ENCODE measurements at regions not wholly inside any gene's neighbourhood (a gene's known extent, or its start where the extent isn't known, plus 50 kb on each side); places are given as distances from the start of the nearest gene placed in this dataset.

DNA sequence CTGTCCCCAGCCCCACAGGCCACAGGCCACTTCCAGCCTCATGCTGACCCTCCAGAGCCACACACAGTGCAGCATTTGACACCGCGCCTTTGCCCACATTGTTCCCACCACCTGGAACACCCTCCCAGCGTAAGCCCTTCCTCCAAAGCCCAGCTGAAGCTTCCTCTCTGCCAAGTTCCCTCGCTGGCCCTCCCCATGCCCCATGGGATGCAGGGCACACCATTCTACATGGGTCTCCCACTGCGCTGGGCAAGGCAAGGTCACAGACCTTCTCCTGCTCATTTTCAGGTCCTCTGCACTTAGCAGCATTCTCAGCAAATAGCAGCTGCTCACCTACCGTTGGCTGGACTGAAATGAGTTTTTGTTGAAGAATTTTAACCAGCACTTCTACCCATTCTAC is 455.5 kb downstream of the EIPR1 start:
- DNase-seq (ENCODE audit: unreplicated experiment), result no peak
- TF ChIP-seq, protein P1, sequence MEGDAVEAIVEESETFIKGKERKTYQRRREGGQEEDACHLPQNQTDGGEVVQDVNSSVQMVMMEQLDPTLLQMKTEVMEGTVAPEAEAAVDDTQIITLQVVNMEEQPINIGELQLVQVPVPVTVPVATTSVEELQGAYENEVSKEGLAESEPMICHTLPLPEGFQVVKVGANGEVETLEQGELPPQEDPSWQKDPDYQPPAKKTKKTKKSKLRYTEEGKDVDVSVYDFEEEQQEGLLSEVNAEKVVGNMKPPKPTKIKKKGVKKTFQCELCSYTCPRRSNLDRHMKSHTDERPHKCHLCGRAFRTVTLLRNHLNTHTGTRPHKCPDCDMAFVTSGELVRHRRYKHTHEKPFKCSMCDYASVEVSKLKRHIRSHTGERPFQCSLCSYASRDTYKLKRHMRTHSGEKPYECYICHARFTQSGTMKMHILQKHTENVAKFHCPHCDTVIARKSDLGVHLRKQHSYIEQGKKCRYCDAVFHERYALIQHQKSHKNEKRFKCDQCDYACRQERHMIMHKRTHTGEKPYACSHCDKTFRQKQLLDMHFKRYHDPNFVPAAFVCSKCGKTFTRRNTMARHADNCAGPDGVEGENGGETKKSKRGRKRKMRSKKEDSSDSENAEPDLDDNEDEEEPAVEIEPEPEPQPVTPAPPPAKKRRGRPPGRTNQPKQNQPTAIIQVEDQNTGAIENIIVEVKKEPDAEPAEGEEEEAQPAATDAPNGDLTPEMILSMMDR (IDR thresholded peaks at IDR 0.05; ENCODE audit: unreplicated experiment), result no peak
- ChIA-PET POLR2A (no interaction called here), CTCF (interaction anchor here (0.6 to 0.8 kb wide), 3 partner anchors 218 to 1168 kb away, joined by 3 to 4 read pairs (median 4); no protein-coding TSS in a partner anchor)
- no peaks in the 10 kb centered on the region for H3K36me3 Mint-ChIP-seq (ENCODE audit: insufficient read depth, unreplicated experiment)
- no peak overlapping the region for H3K27ac Mint-ChIP-seq (ENCODE audit: low read depth, unreplicated experiment)
- H3K9me3 Mint-ChIP-seq (ENCODE audit: unreplicated experiment), result no peaks in the 10 kb centered on the region
- H3K4me1 Mint-ChIP-seq (ENCODE audit: insufficient read depth, unreplicated experiment), result no peaks in the 10 kb centered on the region
- H3K4me3 Mint-ChIP-seq (ENCODE audit: unreplicated experiment), result no peak overlapping the region
- no TSS peak for BruUV-seq (replicated peaks)
- no peaks in the 10 kb centered on the region for H3K27me3 Mint-ChIP-seq (ENCODE audit: insufficient read depth, unreplicated experiment)
- intact Hi-C loops (cut with micrococcal nuclease), result no loop called here

DNA sequence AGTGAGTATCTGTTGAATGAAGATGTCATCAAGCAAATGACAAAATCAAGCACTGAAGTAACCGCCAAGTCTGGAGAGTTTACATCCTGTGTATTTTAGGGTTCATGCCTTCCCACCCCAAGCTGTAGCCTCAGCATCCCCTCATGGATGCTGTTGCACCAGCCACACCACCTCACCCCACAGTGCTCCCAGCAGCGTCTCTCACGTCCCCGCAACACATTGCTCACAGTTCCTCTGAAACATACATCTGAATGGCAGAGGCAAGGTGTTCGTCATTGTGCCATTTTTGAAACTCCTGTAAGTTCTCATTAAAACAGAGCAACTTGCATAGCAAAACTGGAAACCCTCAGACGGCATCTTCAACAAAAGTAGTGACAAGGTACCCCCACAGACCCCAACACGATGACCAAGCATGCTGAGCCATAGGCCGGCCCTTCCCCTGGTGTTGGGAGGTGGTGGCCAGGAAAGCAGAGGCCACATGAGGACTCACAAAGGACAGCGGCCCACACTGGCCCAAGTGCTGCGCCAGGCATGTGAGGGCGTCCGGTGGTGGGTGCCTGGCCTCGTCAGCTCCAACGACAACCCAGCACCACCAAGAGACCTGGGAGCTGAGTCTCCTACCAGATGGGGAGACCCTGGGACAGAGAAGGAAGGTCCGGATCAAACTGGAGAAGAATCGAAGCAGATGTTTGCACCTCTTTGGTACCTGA is 456.5 kb downstream of the EIPR1 start:
- Mint-ChIP-seq H3K9me3 (ENCODE audit: unreplicated experiment) (peaks cover 6% of the 10 kb centered on the region), H3K4me1 (ENCODE audit: insufficient read depth, unreplicated experiment) (no peaks in the 10 kb centered on the region), H3K4me3 (ENCODE audit: unreplicated experiment) (no peak overlapping the region), H3K27ac (ENCODE audit: low read depth, unreplicated experiment) (no peak overlapping the region), H3K36me3 (ENCODE audit: insufficient read depth, unreplicated experiment) (no peaks in the 10 kb centered on the region), H3K27me3 (ENCODE audit: insufficient read depth, unreplicated experiment) (no peaks in the 10 kb centered on the region)
- TF ChIP-seq, protein P1 (IDR thresholded peaks at IDR 0.05; ENCODE audit: unreplicated experiment), result no peak
- DNase-seq (ENCODE audit: unreplicated experiment), result no peak
- CTCF ChIA-PET, result no interaction called here
- intact Hi-C loops (cut with micrococcal nuclease), result no loop called here
- no TSS peak for BruUV-seq (replicated peaks)
- POLR2A ChIA-PET, result no interaction called here

DNA sequence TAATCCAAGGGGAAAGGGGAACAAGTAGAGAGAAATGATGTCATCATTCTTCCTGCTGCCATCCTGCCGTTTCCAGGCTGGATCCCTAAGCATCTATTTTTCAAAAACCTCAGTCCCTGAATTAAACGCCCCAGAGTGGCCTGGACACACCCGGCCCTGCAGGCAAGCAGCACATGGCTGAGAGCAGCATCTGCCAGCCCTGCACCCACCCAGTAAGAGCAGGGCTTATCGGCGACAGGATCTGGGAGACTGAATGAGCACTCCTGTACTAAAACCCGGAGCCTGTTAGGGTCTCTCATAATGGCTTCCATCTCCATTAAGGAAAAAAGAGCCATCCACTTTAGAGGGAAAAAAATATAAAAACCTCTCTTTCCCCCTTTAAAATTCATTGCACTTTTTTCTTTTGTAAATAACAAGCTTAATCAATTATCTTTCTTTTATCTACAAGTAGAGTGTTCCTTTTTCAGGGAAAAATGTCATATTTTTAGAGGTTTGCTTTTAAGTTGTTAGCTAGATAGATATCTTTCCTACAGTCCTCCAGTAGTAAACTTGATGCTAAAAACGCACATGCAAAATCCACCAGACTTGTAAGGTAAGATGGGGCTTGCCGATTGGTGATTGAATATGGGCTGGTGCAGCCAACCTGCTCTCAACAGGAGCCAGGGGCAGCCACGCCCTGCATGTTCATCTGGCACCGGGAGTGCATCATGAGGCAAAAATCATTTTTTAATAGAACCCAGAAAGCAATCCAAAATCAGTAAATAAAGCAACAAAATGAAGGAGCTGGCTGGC is 457.8 kb downstream of the EIPR1 start:
- Mint-ChIP-seq H3K36me3 (ENCODE audit: insufficient read depth, unreplicated experiment) (no peaks in the 10 kb centered on the region), H3K4me1 (ENCODE audit: insufficient read depth, unreplicated experiment) (no peaks in the 10 kb centered on the region), H3K27ac (ENCODE audit: low read depth, unreplicated experiment) (no peak overlapping the region), H3K9me3 (ENCODE audit: unreplicated experiment) (peaks cover 17% of the 10 kb centered on the region), H3K4me3 (ENCODE audit: unreplicated experiment) (no peak overlapping the region), H3K27me3 (ENCODE audit: insufficient read depth, unreplicated experiment) (no peaks in the 10 kb centered on the region)
- DNase-seq (ENCODE audit: unreplicated experiment), result no peak
- ChIA-PET POLR2A (no interaction called here), CTCF (no interaction called here)
- TF ChIP-seq, protein P1 (IDR thresholded peaks at IDR 0.05; ENCODE audit: unreplicated experiment), result no peak
- BruUV-seq (replicated peaks), result no TSS peak
- intact Hi-C loops (cut with micrococcal nuclease), result no loop called here

DNA sequence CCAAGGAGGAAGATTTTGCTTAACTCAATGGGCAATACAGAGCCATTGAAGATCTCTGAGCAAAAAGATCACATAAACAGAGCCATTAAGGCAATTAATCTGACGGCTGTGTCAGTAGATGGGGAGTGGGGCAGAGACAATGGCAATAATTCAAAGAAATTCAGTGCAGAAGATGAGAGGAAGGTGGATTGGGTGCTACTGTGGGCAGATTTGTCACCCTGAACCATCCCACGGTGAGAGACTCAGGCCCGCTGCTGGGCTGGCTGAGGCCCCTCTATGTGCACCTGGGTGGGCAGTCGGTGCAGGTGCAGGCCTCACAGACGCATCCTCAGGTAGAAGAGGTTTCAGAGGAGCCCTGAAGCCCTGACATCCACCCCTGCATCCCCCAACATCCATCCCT is 458.6 kb downstream of the EIPR1 start:
- ChIA-PET POLR2A (no interaction called here), CTCF (no interaction called here)
- Mint-ChIP-seq H3K9me3 (ENCODE audit: unreplicated experiment) (peaks cover 17% of the 10 kb centered on the region), H3K36me3 (ENCODE audit: insufficient read depth, unreplicated experiment) (no peaks in the 10 kb centered on the region), H3K27me3 (ENCODE audit: insufficient read depth, unreplicated experiment) (no peaks in the 10 kb centered on the region), H3K27ac (ENCODE audit: low read depth, unreplicated experiment) (no peak overlapping the region), H3K4me1 (ENCODE audit: insufficient read depth, unreplicated experiment) (no peaks in the 10 kb centered on the region), H3K4me3 (ENCODE audit: unreplicated experiment) (no peak overlapping the region)
- intact Hi-C loops (cut with micrococcal nuclease), result no loop called here
- TF ChIP-seq, protein P1 (IDR thresholded peaks at IDR 0.05; ENCODE audit: unreplicated experiment), result no peak
- no peak for DNase-seq (ENCODE audit: unreplicated experiment)
- no TSS peak for BruUV-seq (replicated peaks)

Data from MCF 10A (cell line).